Endometrium (tissue), 2 donors: ENCODE measurements at regions not wholly inside any gene's neighbourhood (a gene's known extent, or its start where the extent isn't known, plus 50 kb on each side); places are given as distances from the start of the nearest gene placed in this dataset.

Experiments
- FAIRE-seq: peaks from 2 replicates; lab custom pipeline; 2012; peaks lifted over from hg19 to GRCh38; lab: Jason Lieb, UNC
- donor health status: control.
- donor health status: control.

- FAIRE-seq, result no peak
These were observed 176.0 kb downstream of the ESRRB start for GRCh38 chr14:76551906-76552305.

GRCh38 chr14:76564471-76565422 is 188.8 kb downstream of the ESRRB start:
- no peak for FAIRE-seq

- FAIRE-seq, result no peak
These were observed 190.5 kb downstream of the ESRRB start for GRCh38 chr14:76566439-76566838.

GRCh38 chr14:76574416-76575095 is 186.7 kb upstream of the VASH1 start:
- FAIRE-seq, result no peak

- no peak for FAIRE-seq
These were observed 186.2 kb upstream of the VASH1 start for GRCh38 chr14:76575108-76575507.

- no peak for FAIRE-seq
These were observed 185.1 kb upstream of the VASH1 start for GRCh38 chr14:76576047-76576741.

GRCh38 chr14:76577090-76577489 is 184.2 kb upstream of the VASH1 start:
- no peak for FAIRE-seq

- FAIRE-seq, result no peak
These were observed 183.4 kb upstream of the VASH1 start for GRCh38 chr14:76577837-76578236.

- no peak for FAIRE-seq
These were observed 180.9 kb upstream of the VASH1 start for GRCh38 chr14:76580399-76580798.

- FAIRE-seq, result no peak
These were observed 180.3 kb upstream of the VASH1 start for GRCh38 chr14:76580967-76581366.

GRCh38 chr14:76581592-76581991 is 179.7 kb upstream of the VASH1 start:
- FAIRE-seq, result no peak

- FAIRE-seq, result no peak
These were observed 178.8 kb upstream of the VASH1 start for GRCh38 chr14:76582447-76582846.

- no peak for FAIRE-seq
These were observed 178.1 kb upstream of the VASH1 start for GRCh38 chr14:76583174-76583573.

GRCh38 chr14:76583805-76584204 is 177.5 kb upstream of the VASH1 start:
- no peak for FAIRE-seq

- no peak for FAIRE-seq
These were observed 177.0 kb upstream of the VASH1 start for GRCh38 chr14:76584271-76584702.

GRCh38 chr14:76585616-76586015 is 175.7 kb upstream of the VASH1 start:
- no peak for FAIRE-seq

GRCh38 chr14:76589246-76589645 is 172.0 kb upstream of the VASH1 start:
- no peak for FAIRE-seq

- FAIRE-seq, result no peak
These were observed 170.0 kb upstream of the VASH1 start for GRCh38 chr14:76591266-76591665.

GRCh38 chr14:76595266-76595665 is 166.0 kb upstream of the VASH1 start:
- no peak for FAIRE-seq

- no peak for FAIRE-seq
These were observed 163.9 kb upstream of the VASH1 start for GRCh38 chr14:76597387-76597786.

GRCh38 chr14:76599141-76599540 is 162.1 kb upstream of the VASH1 start:
- FAIRE-seq, result no peak

- no peak for FAIRE-seq
These were observed 161.5 kb upstream of the VASH1 start for GRCh38 chr14:76599559-76600287.
